GM10248 (cell line): ENCODE measurements at regions not wholly inside any gene's neighbourhood (a gene's known extent, or its start where the extent isn't known, plus 50 kb on each side); places are given as distances from the start of the nearest gene placed in this dataset.

Experiments used
- CTCF ChIA-PET: fragments of 300-600 bp; sonication (Branson Sonifier 250); formaldehyde crosslinking; extraction: SDS; loops from one replicate; lab custom pipeline; 2021; ENCODE audit warnings: antibody characterized with exemption; lab: Yijun Ruan, JAX
- POLR2A ChIA-PET: fragments of 350-650 bp; sonication (Branson Sonifier 250); formaldehyde crosslinking; extraction: SDS; loops from one replicate; lab custom pipeline; 2020; ENCODE audit warnings: antibody characterized with exemption; lab: Yijun Ruan, JAX
- DNase-seq: peaks from one replicate; pipeline ENCODE4 v3.0.0; 2012; ENCODE audit errors: extremely low spot score
- CTCF ChIP-seq: IDR thresholded peaks from 2 replicates; pipeline ENCODE4 v1.5.1; 2012; ENCODE audit warnings: mild to moderate bottlenecking, low read depth; ENCODE audit errors: extremely low read depth, missing control alignments, control extremely low read depth

DNA sequence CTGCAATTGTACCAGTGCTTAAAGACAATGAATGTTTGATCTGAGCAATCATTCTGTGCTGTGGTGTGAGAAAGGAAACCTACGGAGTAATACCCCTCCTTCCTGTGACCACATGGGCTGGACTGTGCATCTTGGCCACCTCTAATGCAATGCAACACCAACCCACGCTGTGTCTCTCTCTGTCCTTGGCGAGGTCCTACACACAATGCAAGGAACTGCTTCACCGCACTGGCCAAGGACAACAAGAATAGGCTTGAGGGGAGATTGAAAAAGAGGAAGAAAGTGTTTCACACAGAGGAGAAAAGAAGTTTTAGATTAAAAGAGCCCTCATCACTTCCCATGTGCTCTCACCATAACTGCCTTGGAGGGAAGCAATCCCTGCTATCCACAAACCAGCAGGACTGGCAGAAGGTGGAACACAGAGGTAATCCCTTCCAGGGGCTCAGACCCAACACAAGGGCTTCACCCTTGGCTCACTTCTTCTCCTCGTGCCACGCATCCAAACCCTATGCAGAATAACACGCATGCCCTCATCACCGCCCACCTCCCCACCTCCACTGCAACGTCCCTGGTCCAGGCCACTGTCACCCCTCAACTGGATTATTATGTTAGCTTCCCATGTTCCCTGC, 112.5 kb upstream of the ERG start:
- ChIA-PET CTCF (interaction anchor here (1.4 kb wide), 1 partner anchor 11 kb away, joined by 4 read pairs; no protein-coding TSS in a partner anchor), POLR2A (no interaction called here)
- no peak for TF ChIP-seq CTCF
- DNase-seq, result no peak

- ChIA-PET CTCF (interaction anchor here (1.4 kb wide), 1 partner anchor 12 kb away, joined by 4 read pairs; no protein-coding TSS in a partner anchor), POLR2A (no interaction called here)
- no peak for DNase-seq
- no peak for TF ChIP-seq CTCF
These were observed 113.0 kb upstream of the ERG start for GRCh38 chr21:38611277-38611676.

GRCh38 chr21:38613686-38614085, 115.4 kb upstream of the ERG start:
- no peak for DNase-seq
- ChIA-PET POLR2A (no interaction called here), CTCF (no interaction called here)
- no peak for TF ChIP-seq CTCF

DNA sequence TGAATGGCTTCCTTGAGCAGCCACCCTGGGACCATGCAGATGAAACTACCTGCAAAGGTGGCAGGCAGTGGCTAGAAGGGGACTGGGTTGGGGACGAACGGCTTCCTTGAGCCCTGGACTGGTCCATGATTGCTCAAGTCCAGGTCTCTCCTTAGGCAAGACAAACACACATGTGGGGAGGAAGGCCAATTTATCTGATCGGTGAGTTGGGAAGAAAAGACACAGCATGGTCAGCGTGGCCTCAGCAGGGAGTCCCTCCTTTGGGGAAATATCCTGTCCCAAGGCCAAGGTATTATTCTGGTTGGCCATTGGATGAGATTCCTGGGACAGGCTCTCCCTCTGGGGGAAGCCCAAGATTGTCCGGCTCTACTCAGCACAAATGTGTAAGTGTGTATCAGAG, 116.3 kb upstream of the ERG start:
- TF ChIP-seq CTCF, result no peak

DNA sequence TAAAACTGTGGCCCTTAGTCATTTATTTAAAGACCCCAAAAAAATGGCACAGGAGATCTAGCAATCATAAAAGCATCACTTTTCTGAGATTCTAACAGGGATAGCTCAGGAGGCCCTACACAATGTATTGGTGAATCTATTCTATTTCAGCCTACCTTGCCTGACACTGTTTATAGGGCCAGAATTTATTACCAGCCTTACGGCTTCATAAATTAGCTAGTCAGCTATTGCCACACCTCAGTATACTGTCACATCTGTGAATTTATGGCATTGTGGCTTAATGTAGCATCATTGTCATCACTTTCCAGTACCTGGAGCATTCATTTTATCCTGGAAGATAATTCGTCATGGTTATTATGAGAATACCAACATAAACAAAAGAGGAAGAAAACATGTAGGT, 121.2 kb upstream of the ERG start:
- TF ChIP-seq CTCF, result no peak
- no peak for DNase-seq
- ChIA-PET POLR2A (no interaction called here), CTCF (no interaction called here)

More for the DNA sequence above, 116.3 kb upstream of the ERG start:
- no peak for DNase-seq
- ChIA-PET CTCF (no interaction called here), POLR2A (no interaction called here)

- CTCF ChIA-PET, result no interaction called here
These were observed 121.8 kb upstream of the ERG start for GRCh38 chr21:38619992-38620479.

More at GRCh38 chr21:38619992-38620479, 121.8 kb upstream of the ERG start:
- POLR2A ChIA-PET, result no interaction called here
- DNase-seq, result no peak
- TF ChIP-seq CTCF, result no peak
